H9 (cell line): ENCODE measurements at regions not wholly inside any gene's neighbourhood (a gene's known extent, or its start where the extent isn't known, plus 50 kb on each side); places are given as distances from the start of the nearest gene placed in this dataset.

Source experiments
- DNase-seq: peaks from one replicate; pipeline ENCODE4 v3.0.0-alpha.2; 2017
- H2AFZ ChIP-seq: one replicate; pipeline ENCODE4 v1.6.1; 2013; ENCODE audit warnings: mild to moderate bottlenecking, low read length, control low read depth, moderate library complexity
- H2AK5ac ChIP-seq: 2 replicates; pipeline ENCODE4 v1.6.1; 2013; ENCODE audit warnings: low read length, control low read depth, mixed read lengths; ENCODE audit not compliant: insufficient read length
- H2BK120ac ChIP-seq: one replicate; pipeline ENCODE4 v1.6.1; 2013; ENCODE audit warnings: low read depth, mild to moderate bottlenecking, low read length, control low read depth, inconsistent platforms; ENCODE audit not compliant: poor library complexity, severe bottlenecking
- H2BK12ac ChIP-seq: 2 replicates; pipeline ENCODE4 v1.6.1; 2013; ENCODE audit warnings: low read length, control low read depth, mixed read lengths, low read depth; ENCODE audit not compliant: insufficient read length
- H2BK15ac ChIP-seq: 2 replicates; pipeline ENCODE4 v1.6.1; 2013; ENCODE audit warnings: low read depth, low read length, control low read depth
- H2BK20ac ChIP-seq: one replicate; pipeline ENCODE4 v1.6.1; 2013; ENCODE audit warnings: low read depth, mild to moderate bottlenecking, low read length, control low read depth, inconsistent platforms; ENCODE audit not compliant: poor library complexity, severe bottlenecking
- H2BK5ac ChIP-seq: 2 replicates; pipeline ENCODE4 v1.6.1; 2013; ENCODE audit warnings: low read length, control low read depth, mixed read lengths; ENCODE audit not compliant: insufficient read length
- H3K14ac ChIP-seq: 2 replicates; pipeline ENCODE4 v1.6.1; 2013; ENCODE audit warnings: low read length, control low read depth; ENCODE audit not compliant: insufficient read depth
- H3K18ac ChIP-seq: 2 replicates; pipeline ENCODE4 v1.6.1; 2013; ENCODE audit warnings: low read depth, mild to moderate bottlenecking, mixed read lengths, low read length, control low read depth; ENCODE audit not compliant: insufficient read length
- H3K23ac ChIP-seq: 2 replicates; pipeline ENCODE4 v1.6.1; 2013; ENCODE audit warnings: low read length, control low read depth, mixed read lengths, low read depth; ENCODE audit not compliant: insufficient read length
- H3K23me2 ChIP-seq: 2 replicates; pipeline ENCODE4 v1.6.1; 2013; ENCODE audit warnings: low read depth, mild to moderate bottlenecking, mixed read lengths, low read length, control low read depth; ENCODE audit not compliant: insufficient read length, poor library complexity, severe bottlenecking
- H3K27ac ChIP-seq: 2 replicates; pipeline ENCODE4 v1.5.1; 2013; ENCODE audit warnings: low read length, control low read depth, mixed read lengths, low read depth; ENCODE audit not compliant: insufficient read length
- H3K27me3 ChIP-seq: 2 replicates; pipeline ENCODE4 v1.6.1; 2013; ENCODE audit warnings: low read length, control low read depth, inconsistent platforms; ENCODE audit not compliant: insufficient read depth
- H3K4ac ChIP-seq: 2 replicates; pipeline ENCODE4 v1.6.1; 2013; ENCODE audit warnings: low read depth, mild to moderate bottlenecking, control low read depth, inconsistent platforms, low read length, moderate library complexity
- H3K4me1 ChIP-seq: 2 replicates; pipeline ENCODE4 v1.6.1; 2013; ENCODE audit warnings: low read length, control low read depth, inconsistent platforms; ENCODE audit not compliant: insufficient read depth
- H3K4me2 ChIP-seq: 2 replicates; pipeline ENCODE4 v1.6.1; 2013; ENCODE audit warnings: low read length, control low read depth, mixed read lengths; ENCODE audit not compliant: insufficient read length, insufficient read depth
- H3K56ac ChIP-seq: 2 replicates; pipeline ENCODE4 v1.6.1; 2013; ENCODE audit warnings: low read depth, mild to moderate bottlenecking, mixed read lengths, low read length, control low read depth; ENCODE audit not compliant: insufficient read length
- H3K79me1 ChIP-seq: 2 replicates; pipeline ENCODE4 v1.6.1; 2013; ENCODE audit warnings: low read depth, mild to moderate bottlenecking, moderate library complexity, low read length, control low read depth, inconsistent platforms; ENCODE audit not compliant: insufficient read depth, poor library complexity, severe bottlenecking
- H3K79me2 ChIP-seq: 2 replicates; pipeline ENCODE4 v1.6.1; 2013; ENCODE audit warnings: low read length, control low read depth, inconsistent platforms; ENCODE audit not compliant: insufficient read depth
- H3K9ac ChIP-seq: 2 replicates; pipeline ENCODE4 v1.6.1; 2013; ENCODE audit warnings: low read length, control low read depth, mixed read lengths; ENCODE audit not compliant: insufficient read length; ENCODE audit errors: extremely low read depth
- H3K9me3 ChIP-seq: one replicate; pipeline ENCODE4 v1.6.1; 2013; ENCODE audit warnings: low read depth, low read length, inconsistent platforms; ENCODE audit not compliant: control insufficient read depth
- H3T11ph ChIP-seq: one replicate; pipeline ENCODE4 v1.6.1; 2013; ENCODE audit warnings: mild to moderate bottlenecking, low read length, control low read depth, inconsistent platforms
- H4K20me1 ChIP-seq: one replicate; pipeline ENCODE4 v1.6.1; 2013; ENCODE audit not compliant: control insufficient read depth, insufficient read length, insufficient read depth
- H4K5ac ChIP-seq: 2 replicates; pipeline ENCODE4 v1.6.1; 2013; ENCODE audit warnings: low read depth, mild to moderate bottlenecking, mixed read lengths, low read length, control low read depth; ENCODE audit not compliant: insufficient read length
- H4K8ac ChIP-seq: replicated peaks from 2 replicates; pipeline ENCODE4 v1.6.1; 2013; ENCODE audit warnings: low read length, control low read depth, mixed read lengths, low read depth; ENCODE audit not compliant: insufficient read length
- H4K91ac ChIP-seq: 2 replicates; pipeline ENCODE4 v1.6.1; 2013; ENCODE audit warnings: low read depth, mild to moderate bottlenecking, moderate library complexity, mixed read lengths, low read length, control low read depth; ENCODE audit not compliant: insufficient read length
- H3K27ac Mint-ChIP-seq, 3 experiments: 2 replicates in 2 of 3; 3 replicates in 1 of 3; pipeline ENCODE4 v1.8.0; 2020 to 2021; ENCODE audit warnings: mixed read lengths in 3 of 3, mild to moderate bottlenecking in 1 of 3, moderate library complexity in 1 of 3
- H3K27me3 Mint-ChIP-seq: 2 replicates; pipeline ENCODE4 v1.8.0; 2021; ENCODE audit warnings: low read depth, mild to moderate bottlenecking, moderate library complexity, mixed read lengths
- H3K36me3 Mint-ChIP-seq, 3 experiments: 2 replicates in 2 of 3; 3 replicates in 1 of 3; pipeline ENCODE4 v1.8.0; 2020 to 2021; ENCODE audit warnings: low read depth in 3 of 3, mixed read lengths in 3 of 3; ENCODE audit not compliant: insufficient read depth in 1 of 3
- H3K4me1 Mint-ChIP-seq, 2 experiments: 2 replicates each; pipeline ENCODE4 v1.8.0; 2020; ENCODE audit warnings: mixed read lengths in 2 of 2
- H3K4me3 Mint-ChIP-seq, 2 experiments: 2 replicates in 1 of 2; 3 replicates in 1 of 2; pipeline ENCODE4 v1.8.0; 2020 to 2021; ENCODE audit warnings: mild to moderate bottlenecking in 2 of 2, mixed read lengths in 2 of 2, moderate library complexity in 1 of 2
- H3K9me3 Mint-ChIP-seq, 2 experiments: 2 replicates in 1 of 2; 3 replicates in 1 of 2; pipeline ENCODE4 v1.8.0; 2020; ENCODE audit warnings: mild to moderate bottlenecking in 2 of 2, mixed read lengths in 2 of 2, moderate library complexity in 1 of 2
- WGBS: extraction: QIAGEN DNeasy Blood & Tissue Kit; methylation state at CpG from one replicate; pipeline ENCODE4 v1.1.7; 2013; ENCODE audit warnings: missing lambda C conversion rate, low lambda C conversion rate, mixed read lengths; ENCODE audit not compliant: insufficient read length; ENCODE audit errors: extremely low coverage; 5-methylcytosine and 5-hydroxymethylcytosine counted together
- TF ChIP-seq, protein P1 (sequence below): fragments of 200-600 bp; sonication (generic); conservative IDR thresholded peaks from 3 replicates; pipeline ENCODE4 v1.8.0; 2021; ENCODE audit warnings: antibody characterized with exemption, mild to moderate bottlenecking

DNA sequence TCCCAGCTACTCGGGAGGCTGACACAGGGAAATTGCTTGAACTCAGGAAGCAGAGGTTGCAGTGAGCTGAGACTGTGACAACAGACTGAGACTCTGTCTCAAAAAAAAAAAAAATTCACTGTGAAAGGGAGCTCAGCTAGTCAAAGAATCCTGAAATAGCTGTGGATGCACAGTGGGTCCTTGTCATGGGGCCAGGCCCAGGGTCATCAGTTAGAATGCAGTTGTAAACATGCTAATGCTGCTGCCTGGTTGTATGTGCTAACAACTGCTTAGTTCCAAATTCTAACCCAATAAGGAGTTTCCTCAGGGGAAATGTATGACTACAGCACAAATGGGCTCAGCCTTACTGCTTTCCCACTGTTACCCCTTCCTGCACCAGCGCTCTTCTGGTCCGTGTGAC is 84.0 kb downstream of the PALM2AKAP2 start:
- no peak overlapping the region for H3K9ac ChIP-seq
- no peak overlapping the region for H2AFZ ChIP-seq
- no CpG with 5 or more reads among the region's 3 CpGs for WGBS
- no peak overlapping the region for H3K56ac ChIP-seq
- H3K18ac ChIP-seq, result no peak overlapping the region
- Mint-ChIP-seq H3K4me3 (no peak overlapping the region), H3K4me1 (peaks cover 5 to 10% of the 10 kb centered on the region in 2 experiments), H3K36me3 (no peaks in the 10 kb centered on the region), H3K27me3 (no peaks in the 10 kb centered on the region), H3K27ac (no peak overlapping the region), H3K9me3 (no peaks in the 10 kb centered on the region)
- H3K23me2 ChIP-seq, result no peaks in the 10 kb centered on the region
- no peaks in the 10 kb centered on the region for H3K27me3 ChIP-seq
- H3K79me2 ChIP-seq, result no peaks in the 10 kb centered on the region
- H3K27ac ChIP-seq, result no peak overlapping the region
- H3K4me1 ChIP-seq, result no peaks in the 10 kb centered on the region
- TF ChIP-seq, protein P1, sequence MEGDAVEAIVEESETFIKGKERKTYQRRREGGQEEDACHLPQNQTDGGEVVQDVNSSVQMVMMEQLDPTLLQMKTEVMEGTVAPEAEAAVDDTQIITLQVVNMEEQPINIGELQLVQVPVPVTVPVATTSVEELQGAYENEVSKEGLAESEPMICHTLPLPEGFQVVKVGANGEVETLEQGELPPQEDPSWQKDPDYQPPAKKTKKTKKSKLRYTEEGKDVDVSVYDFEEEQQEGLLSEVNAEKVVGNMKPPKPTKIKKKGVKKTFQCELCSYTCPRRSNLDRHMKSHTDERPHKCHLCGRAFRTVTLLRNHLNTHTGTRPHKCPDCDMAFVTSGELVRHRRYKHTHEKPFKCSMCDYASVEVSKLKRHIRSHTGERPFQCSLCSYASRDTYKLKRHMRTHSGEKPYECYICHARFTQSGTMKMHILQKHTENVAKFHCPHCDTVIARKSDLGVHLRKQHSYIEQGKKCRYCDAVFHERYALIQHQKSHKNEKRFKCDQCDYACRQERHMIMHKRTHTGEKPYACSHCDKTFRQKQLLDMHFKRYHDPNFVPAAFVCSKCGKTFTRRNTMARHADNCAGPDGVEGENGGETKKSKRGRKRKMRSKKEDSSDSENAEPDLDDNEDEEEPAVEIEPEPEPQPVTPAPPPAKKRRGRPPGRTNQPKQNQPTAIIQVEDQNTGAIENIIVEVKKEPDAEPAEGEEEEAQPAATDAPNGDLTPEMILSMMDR, result no peak
- no peak overlapping the region for H3K14ac ChIP-seq
- H2AK5ac ChIP-seq, result no peak overlapping the region
- no peak overlapping the region for H2BK15ac ChIP-seq
- no peaks in the 10 kb centered on the region for H3K79me1 ChIP-seq
- no peak overlapping the region for H3K4me2 ChIP-seq
- H3T11ph ChIP-seq, result no peak overlapping the region
- H4K5ac ChIP-seq, result no peak overlapping the region
- no peak overlapping the region for H3K23ac ChIP-seq
- no peak overlapping the region for H4K91ac ChIP-seq
- no peak overlapping the region for H2BK20ac ChIP-seq
- no peak for DNase-seq
- no peak overlapping the region for H4K8ac ChIP-seq
- H4K20me1 ChIP-seq, result no peaks in the 10 kb centered on the region
- no peak overlapping the region for H2BK5ac ChIP-seq
- H3K9me3 ChIP-seq, result no peaks in the 10 kb centered on the region
- no peak overlapping the region for H2BK12ac ChIP-seq
- H2BK120ac ChIP-seq, result no peak overlapping the region
- H3K4ac ChIP-seq, result no peak overlapping the region
